Loucy (cell line): ENCODE measurements at regions not wholly inside any gene's neighbourhood (a gene's known extent, or its start where the extent isn't known, plus 50 kb on each side); places are given as distances from the start of the nearest gene placed in this dataset.
"Not testable (repeated sequence)": the region's sequence is repeated elsewhere in the genome, so short reads cannot be mapped to it uniquely, and the experiment has no call there.

ENCODE experiments used
- H2AFZ ChIP-seq: fragments of 200-600 bp; sonication (generic); 2 replicates; pipeline ENCODE4 v1.6.0; 2016; ENCODE audit warnings: antibody characterized with exemption, mild to moderate bottlenecking, low read length, moderate library complexity
- H3F3A ChIP-seq: fragments of 200-600 bp; 2 replicates; pipeline ENCODE4 v1.6.0; 2016; ENCODE audit warnings: antibody characterized with exemption, low read depth, mild to moderate bottlenecking
- H3K27me3 ChIP-seq: fragments of 200-600 bp; sonication (generic); 2 replicates; pipeline ENCODE4 v1.6.1; 2014; ENCODE audit warnings: low read length, mild to moderate bottlenecking; ENCODE audit not compliant: insufficient read depth, poor library complexity, severe bottlenecking
- H3K36me3 ChIP-seq: fragments of 200-600 bp; sonication (generic); 2 replicates; pipeline ENCODE4 v1.6.1; 2016; ENCODE audit warnings: low read length; ENCODE audit not compliant: insufficient read depth
- H3K4me1 ChIP-seq: fragments of 200-600 bp; sonication (generic); 2 replicates; pipeline ENCODE4 v1.5.1; 2014; ENCODE audit warnings: low read length, mild to moderate bottlenecking; ENCODE audit not compliant: insufficient read depth, poor library complexity, severe bottlenecking
- H3K4me2 ChIP-seq: fragments of 200-600 bp; sonication (generic); 2 replicates; pipeline ENCODE4 v1.6.0; 2014; ENCODE audit warnings: antibody characterized with exemption, low read length, low read depth, mild to moderate bottlenecking; ENCODE audit not compliant: poor library complexity, severe bottlenecking
- H3K4me3 ChIP-seq: fragments of 200-600 bp; sonication (generic); 2 replicates; pipeline ENCODE4 v1.5.1; 2014; ENCODE audit warnings: low read length, mild to moderate bottlenecking, mixed read lengths; ENCODE audit not compliant: poor library complexity, severe bottlenecking
- H3K79me2 ChIP-seq: fragments of 200-600 bp; sonication (generic); 2 replicates; pipeline ENCODE4 v1.6.1; 2014; ENCODE audit warnings: low read length; ENCODE audit not compliant: insufficient read depth
- H3K9ac ChIP-seq: fragments of 200-600 bp; sonication (generic); 2 replicates; pipeline ENCODE4 v1.6.0; 2014; ENCODE audit warnings: mild to moderate bottlenecking, low read depth, low read length, moderate library complexity; ENCODE audit not compliant: poor library complexity, severe bottlenecking
- H3K9me2 ChIP-seq: fragments of 200-600 bp; sonication (generic); replicated peaks from 2 replicates; pipeline ENCODE4 v1.6.1; 2016; ENCODE audit warnings: low read depth, low read length, mixed read lengths
- H3K9me3 ChIP-seq: fragments of 200-600 bp; sonication (generic); 2 replicates; pipeline ENCODE4 v1.6.1; 2014; ENCODE audit warnings: mild to moderate bottlenecking, antibody characterized with exemption, low read length, low read depth; ENCODE audit not compliant: insufficient read depth
- H4K20me1 ChIP-seq: fragments of 200-600 bp; sonication (generic); 2 replicates; pipeline ENCODE4 v1.6.0; 2014; ENCODE audit warnings: antibody characterized with exemption, low read length, mild to moderate bottlenecking; ENCODE audit not compliant: insufficient read depth, poor library complexity, severe bottlenecking
- EZH2phosphoT487 ChIP-seq: fragments of 200-600 bp; IDR thresholded peaks from 2 replicates; pipeline ENCODE4 v1.6.1; 2018; ENCODE audit warnings: antibody characterized with exemption, mild to moderate bottlenecking, moderate library complexity, borderline replicate concordance
- TF ChIP-seq, protein P1 (sequence below): fragments of 200-600 bp; sonication (generic); conservative IDR thresholded peaks from 2 replicates; pipeline ENCODE4 v1.5.1; 2014; ENCODE audit warnings: mild to moderate bottlenecking, antibody characterized with exemption, low read length

DNA sequence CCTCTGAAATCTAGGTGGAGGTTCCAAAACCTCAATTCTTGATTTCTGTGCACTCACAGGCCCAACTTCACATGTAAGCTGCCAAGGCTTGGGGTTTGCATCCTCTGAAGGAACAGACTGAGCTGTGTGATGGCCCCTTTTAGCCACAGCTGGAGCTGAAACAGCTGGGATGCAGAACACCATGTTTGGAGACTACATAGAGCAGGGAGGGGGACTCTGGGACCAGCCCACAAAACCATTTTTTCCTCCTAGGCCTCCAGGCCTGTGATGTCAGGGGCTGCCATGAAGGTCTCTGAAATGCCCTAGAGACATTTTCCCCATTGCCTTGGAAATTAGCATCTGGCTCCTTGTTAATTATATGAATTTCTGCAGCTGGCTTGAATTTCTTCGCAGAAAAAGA is 1025.9 kb upstream of the NOVA1 start:
- TF ChIP-seq, protein P1, sequence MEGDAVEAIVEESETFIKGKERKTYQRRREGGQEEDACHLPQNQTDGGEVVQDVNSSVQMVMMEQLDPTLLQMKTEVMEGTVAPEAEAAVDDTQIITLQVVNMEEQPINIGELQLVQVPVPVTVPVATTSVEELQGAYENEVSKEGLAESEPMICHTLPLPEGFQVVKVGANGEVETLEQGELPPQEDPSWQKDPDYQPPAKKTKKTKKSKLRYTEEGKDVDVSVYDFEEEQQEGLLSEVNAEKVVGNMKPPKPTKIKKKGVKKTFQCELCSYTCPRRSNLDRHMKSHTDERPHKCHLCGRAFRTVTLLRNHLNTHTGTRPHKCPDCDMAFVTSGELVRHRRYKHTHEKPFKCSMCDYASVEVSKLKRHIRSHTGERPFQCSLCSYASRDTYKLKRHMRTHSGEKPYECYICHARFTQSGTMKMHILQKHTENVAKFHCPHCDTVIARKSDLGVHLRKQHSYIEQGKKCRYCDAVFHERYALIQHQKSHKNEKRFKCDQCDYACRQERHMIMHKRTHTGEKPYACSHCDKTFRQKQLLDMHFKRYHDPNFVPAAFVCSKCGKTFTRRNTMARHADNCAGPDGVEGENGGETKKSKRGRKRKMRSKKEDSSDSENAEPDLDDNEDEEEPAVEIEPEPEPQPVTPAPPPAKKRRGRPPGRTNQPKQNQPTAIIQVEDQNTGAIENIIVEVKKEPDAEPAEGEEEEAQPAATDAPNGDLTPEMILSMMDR, result no peak
- no peak for TF ChIP-seq EZH2phosphoT487
- H2AFZ ChIP-seq, result no peak overlapping the region

DNA sequence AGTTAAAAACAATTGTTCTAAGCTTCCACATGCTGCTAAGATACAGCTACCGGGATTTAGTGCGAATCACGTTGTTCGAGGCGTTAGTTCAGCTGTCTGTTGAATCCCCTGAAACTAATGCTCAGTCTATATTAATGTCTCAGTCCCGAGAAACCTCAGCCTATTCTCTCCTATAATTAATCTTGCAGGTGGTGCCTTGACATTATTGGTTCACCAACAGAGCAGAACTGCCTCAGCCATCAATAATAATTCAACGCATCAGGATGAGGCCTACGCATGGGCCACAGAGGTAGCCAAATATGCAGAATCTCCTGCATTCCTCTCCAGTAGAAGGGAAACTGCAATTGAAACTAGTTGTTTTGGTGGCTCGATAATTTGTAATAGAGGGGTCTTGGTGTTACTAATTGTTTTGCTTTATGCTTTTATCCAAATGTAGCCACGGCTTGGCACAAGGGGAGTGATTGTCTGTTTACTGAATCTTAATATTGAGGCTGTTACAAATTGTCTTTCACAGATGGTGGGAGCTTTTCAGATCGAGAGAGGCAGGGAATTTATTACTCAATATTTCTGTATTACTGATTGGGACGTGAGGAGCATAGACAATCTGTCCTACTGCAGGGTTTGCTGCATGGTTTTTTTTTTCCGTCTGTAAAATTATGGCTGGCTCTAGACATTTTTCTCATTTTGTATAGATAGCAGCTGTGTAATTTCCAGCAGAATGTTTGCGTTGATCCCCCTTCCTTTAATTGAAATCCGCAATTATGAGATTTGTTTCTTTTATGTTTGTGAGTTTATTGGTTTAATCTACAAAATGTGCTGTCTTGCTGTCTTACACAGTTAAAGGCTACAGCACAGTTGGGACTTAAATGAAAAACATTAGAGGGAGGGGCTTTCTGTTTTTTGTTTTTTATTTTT is 1036.5 kb upstream of the NOVA1 start:
- Histone ChIP-seq H3K9me3 (no peaks in the 10 kb centered on the region), H2AFZ (no peak overlapping the region)

More for the DNA sequence above, 1025.9 kb upstream of the NOVA1 start:
- Histone ChIP-seq H3K9me2 (no peaks in the 10 kb centered on the region), H3K27me3 (no peaks in the 10 kb centered on the region), H3K79me2 (no peaks in the 10 kb centered on the region), H3K9me3 (no peaks in the 10 kb centered on the region; the same call in 1 of the 2 replicates), H3F3A (no peaks in the 10 kb centered on the region), H3K36me3 (no peaks in the 10 kb centered on the region), H3K4me3 (no peak overlapping the region), H3K4me2 (no peak overlapping the region), H4K20me1 (no peaks in the 10 kb centered on the region), H3K4me1 (no peaks in the 10 kb centered on the region), H3K9ac (no peak overlapping the region)

DNA sequence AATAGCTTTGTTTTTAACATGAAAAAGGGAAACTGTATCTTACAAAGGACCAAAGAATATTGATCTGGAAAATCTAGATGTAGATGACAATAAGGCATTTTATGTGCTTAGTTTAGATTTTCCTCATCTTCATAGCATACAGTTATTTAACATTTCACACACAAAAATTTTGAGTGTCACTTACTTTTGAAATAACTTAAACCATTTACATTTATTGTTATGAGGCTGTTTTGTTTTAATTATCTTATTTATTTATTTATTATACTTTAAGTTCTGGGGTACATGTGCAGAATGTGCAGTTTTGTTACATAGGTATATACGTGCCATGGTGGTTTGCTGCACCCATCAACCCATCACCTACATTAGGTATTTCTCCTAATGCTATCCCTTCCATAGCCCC is 1042.9 kb upstream of the NOVA1 start:
- not testable (repeated sequence) for H3K79me2 ChIP-seq

More for the DNA sequence above, 1036.5 kb upstream of the NOVA1 start:
- Histone ChIP-seq H4K20me1 (no peaks in the 10 kb centered on the region), H3K79me2 (no peaks in the 10 kb centered on the region), H3K27me3 (no peaks in the 10 kb centered on the region), H3K4me3 (no peak overlapping the region), H3K9me2 (no peaks in the 10 kb centered on the region), H3F3A (no peaks in the 10 kb centered on the region), H3K4me2 (no peak overlapping the region), H3K36me3 (no peaks in the 10 kb centered on the region), H3K4me1 (no peaks in the 10 kb centered on the region), H3K9ac (no peak overlapping the region)
- no peak for TF ChIP-seq EZH2phosphoT487
- TF ChIP-seq, protein P1, result no peak

More for the DNA sequence above, 1042.9 kb upstream of the NOVA1 start:
- not testable (repeated sequence) for H3K27me3 ChIP-seq, H3K9me2 ChIP-seq, H4K20me1 ChIP-seq, H3K9me3 ChIP-seq, H3K4me1 ChIP-seq, H2AFZ ChIP-seq, H3F3A ChIP-seq, H3K36me3 ChIP-seq, H3K4me3 ChIP-seq, H3K4me2 ChIP-seq, H3K9ac ChIP-seq
